BE2C (cell line): ENCODE measurements at regions not wholly inside any gene's neighbourhood (a gene's known extent, or its start where the extent isn't known, plus 50 kb on each side); places are given as distances from the start of the nearest gene placed in this dataset.

ENCODE experiments used
- DNase-seq: peaks from one replicate; pipeline ENCODE4 v3.0.0-alpha.2; 2020
- H3K27me3 ChIP-seq: fragments of 250-450 bp; sonication (Bioruptor Pico); 2 replicates; pipeline ENCODE4 v1.5.1; 2020; ENCODE audit warnings: mild to moderate bottlenecking
- H3K36me3 ChIP-seq: fragments of 250-450 bp; sonication (Bioruptor Pico); 2 replicates; pipeline ENCODE4 v1.5.1; 2020; ENCODE audit warnings: mild to moderate bottlenecking
- H3K4me1 ChIP-seq: fragments of 250-450 bp; sonication (Bioruptor Pico); 2 replicates; pipeline ENCODE4 v1.5.1; 2020
- H3K4me3 ChIP-seq: 2 replicates; pipeline ENCODE4 v1.5.1; 2011; ENCODE audit warnings: low read depth, low read length
- H3K9me3 ChIP-seq: fragments of 250-450 bp; sonication (Bioruptor Pico); 2 replicates; pipeline ENCODE4 v1.5.1; 2020
- CTCF ChIP-seq: IDR thresholded peaks from 2 replicates; pipeline ENCODE4 v1.5.1; 2012; ENCODE audit warnings: mild to moderate bottlenecking, low read depth, low read length

GRCh38 chr6:153613719-153614455 is 425.2 kb upstream of the OPRM1 start:
- H3K27me3 ChIP-seq: no peaks in the 10 kb centered on the region
- TF ChIP-seq CTCF: no peak
- no peak overlapping the region for H3K4me3 ChIP-seq
- H3K36me3 ChIP-seq: no peaks in the 10 kb centered on the region
- DNase-seq: no peak
- peaks cover 14% of the 10 kb centered on the region for H3K4me1 ChIP-seq
- no peaks in the 10 kb centered on the region for H3K9me3 ChIP-seq

GRCh38 chr6:153602401-153602800 is 436.6 kb upstream of the OPRM1 start:
- no peak for TF ChIP-seq CTCF
- no peaks in the 10 kb centered on the region for H3K36me3 ChIP-seq

GRCh38 chr6:153599901-153600300 is 439.1 kb upstream of the OPRM1 start:
- Histone ChIP-seq H3K9me3 (no peaks in the 10 kb centered on the region), H3K4me3 (no peak overlapping the region), H3K4me1 (no peaks in the 10 kb centered on the region; the same call in 1 of the 2 replicates), H3K27me3 (no peaks in the 10 kb centered on the region), H3K36me3 (no peaks in the 10 kb centered on the region)
- DNase-seq: no peak
- TF ChIP-seq CTCF: no peak

More at GRCh38 chr6:153602401-153602800, 436.6 kb upstream of the OPRM1 start:
- no peaks in the 10 kb centered on the region for H3K9me3 ChIP-seq
- H3K4me3 ChIP-seq: no peak overlapping the region
- DNase-seq: no peak
- H3K4me1 ChIP-seq: no peaks in the 10 kb centered on the region; the same call in 1 of the 2 replicates
- no peaks in the 10 kb centered on the region for H3K27me3 ChIP-seq

GRCh38 chr6:153595903-153596302 is 443.1 kb upstream of the OPRM1 start:
- Histone ChIP-seq H3K4me3 (no peak overlapping the region), H3K4me1 (peaks cover 2% of the 10 kb centered on the region; the same call in 1 of the 2 replicates), H3K27me3 (no peaks in the 10 kb centered on the region), H3K36me3 (no peaks in the 10 kb centered on the region), H3K9me3 (no peaks in the 10 kb centered on the region)
- no peak for TF ChIP-seq CTCF
- no peak for DNase-seq

GRCh38 chr6:153594871-153595270 is 444.2 kb upstream of the OPRM1 start:
- no peak overlapping the region for H3K4me3 ChIP-seq
- H3K9me3 ChIP-seq: no peaks in the 10 kb centered on the region
- no peaks in the 10 kb centered on the region for H3K36me3 ChIP-seq
- DNase-seq: no peak
- no peaks in the 10 kb centered on the region for H3K27me3 ChIP-seq
- TF ChIP-seq CTCF: no peak
- peaks cover 4% of the 10 kb centered on the region; the same call in 1 of the 2 replicates for H3K4me1 ChIP-seq

- H3K36me3 ChIP-seq: no peaks in the 10 kb centered on the region
- no peaks in the 10 kb centered on the region for H3K9me3 ChIP-seq
- peaks cover 4% of the 10 kb centered on the region; the same call in 1 of the 2 replicates for H3K4me1 ChIP-seq
- no peak for TF ChIP-seq CTCF
- H3K27me3 ChIP-seq: no peaks in the 10 kb centered on the region
- no peak overlapping the region for H3K4me3 ChIP-seq
- DNase-seq: no peak
Observed at GRCh38 chr6:153591159-153591558, 447.9 kb upstream of the OPRM1 start.
